K562 (cell line): ENCODE measurements at regions not wholly inside any gene's neighbourhood (a gene's known extent, or its start where the extent isn't known, plus 50 kb on each side); places are given as distances from the start of the nearest gene placed in this dataset.

Experiments
- ATAC-seq: fragments of 200-7000 bp; cut with Tn5 transposase; 3 replicates; pipeline ENCODE4 v1.9.1; 2020; ENCODE audit warnings: moderate library complexity
- BruUV-seq: library from RNA; stranded (reverse); fragments of 400-500 nt; replicated peaks from 2 replicates; lab custom pipeline; 2021; lab: Mats Ljungman, UMichigan
- CTCF ChIA-PET: fragments of 300-600 bp; formaldehyde crosslinking; extraction: SDS; loops from one replicate; lab custom pipeline; 2021; ENCODE audit warnings: low intra/inter-chr PET ratio; lab: Yijun Ruan, JAX
- POLR2A ChIA-PET: fragments of 300-600, 350-650 bp; sonication (Branson Sonifier 250); formaldehyde crosslinking; extraction: SDS; loops from one replicate; lab custom pipeline; 2021; ENCODE audit warnings: antibody characterized with exemption, inconsistent platforms; lab: Yijun Ruan, JAX
- DNase-seq, 4 experiments: peaks; one replicate each; pipeline versions ENCODE4 v3.0.0 to v3.0.0-alpha.2; 2011 to 2018; ENCODE audit warnings: low spot score in 3 of 4, mixed read lengths in 3 of 4; ENCODE audit errors: extremely low read depth in 1 of 4
- FAIRE-seq: peaks from 2 replicates; lab custom pipeline; 2011; peaks lifted over from hg19 to GRCh38; lab: Jason Lieb, UNC
- H2AFZ ChIP-seq: 2 replicates; pipeline ENCODE4 v1.6.0; 2011; ENCODE audit warnings: low read depth, low read length, control low read depth, inconsistent platforms
- H3K27ac ChIP-seq: fragments of 200-600 bp; 3 replicates; pipeline ENCODE4 v1.8.0; 2011; ENCODE audit warnings: low read depth, mild to moderate bottlenecking, control low read depth, inconsistent platforms, low read length, moderate library complexity, mixed read lengths; ENCODE audit errors: extremely low read depth
- H3K27me3 ChIP-seq, 2 experiments: fragments of 300-600 bp in 1 of 2; 2 replicates in 1 of 2; 3 replicates in 1 of 2; pipeline versions ENCODE4 v1.6.0 to v1.8.0; 2011; ENCODE audit warnings: inconsistent platforms in 2 of 2, low read length in 2 of 2, mild to moderate bottlenecking in 1 of 2, mixed read lengths in 1 of 2, moderate library complexity in 1 of 2; ENCODE audit not compliant: control insufficient read depth in 2 of 2, insufficient read depth in 2 of 2
- H3K36me3 ChIP-seq: fragments of 300-600 bp; 3 replicates; pipeline ENCODE4 v1.8.0; 2011; ENCODE audit warnings: mild to moderate bottlenecking, low read length, inconsistent platforms; ENCODE audit not compliant: control insufficient read depth, insufficient read depth
- H3K4me1 ChIP-seq, 2 experiments: fragments of 200-600 bp in 1 of 2; replicated peaks in 1 of 2; 2 replicates in 1 of 2; 3 replicates in 1 of 2; pipeline versions ENCODE4 v1.5.1 to v1.8.0; 2011; ENCODE audit warnings: inconsistent platforms in 2 of 2, low read length in 2 of 2, mild to moderate bottlenecking in 1 of 2, mixed read lengths in 1 of 2, moderate library complexity in 1 of 2; ENCODE audit not compliant: control insufficient read depth in 2 of 2, insufficient read depth in 2 of 2
- H3K4me2 ChIP-seq: 2 replicates; pipeline ENCODE4 v1.6.1; 2011; ENCODE audit warnings: low read length, control low read depth, inconsistent platforms, mixed read lengths; ENCODE audit not compliant: insufficient read depth
- H3K4me3 ChIP-seq: fragments of 200-600 bp; sonication (generic), shearing (Covaris generic); 2 replicates; pipeline ENCODE4 v1.5.1; 2016; ENCODE audit warnings: control low read depth, inconsistent platforms
- H3K79me2 ChIP-seq: fragments of 200-600 bp; 3 replicates; pipeline ENCODE4 v1.8.0; 2011; ENCODE audit warnings: low read length, inconsistent platforms; ENCODE audit not compliant: control insufficient read depth, insufficient read depth
- H3K9ac ChIP-seq, 2 experiments: 2 replicates each; pipeline versions ENCODE4 v1.6.0 to v1.6.1; 2011; ENCODE audit warnings: low read depth in 2 of 2, low read length in 2 of 2, control low read depth in 1 of 2, inconsistent platforms in 1 of 2, mild to moderate bottlenecking in 1 of 2, mixed read lengths in 1 of 2; ENCODE audit not compliant: insufficient read depth in 1 of 2
- H3K9me1 ChIP-seq: one replicate; pipeline ENCODE4 v1.6.0; 2011; ENCODE audit warnings: inconsistent platforms, mild to moderate bottlenecking, low read length, moderate library complexity; ENCODE audit not compliant: control insufficient read depth, insufficient read depth
- H3K9me3 ChIP-seq: replicated peaks from 2 replicates; pipeline ENCODE4 v1.5.1; 2011; ENCODE audit warnings: low read depth, low read length, inconsistent platforms; ENCODE audit not compliant: control insufficient read depth, insufficient read depth
- H4K20me1 ChIP-seq: replicated peaks from 2 replicates; pipeline ENCODE4 v1.6.1; 2011; ENCODE audit warnings: low read length, inconsistent platforms, mixed read lengths; ENCODE audit not compliant: control insufficient read depth, insufficient read depth
- EP400 ChIP-seq: fragments of 450-650 bp; IDR thresholded peaks from 2 replicates; pipeline ENCODE4 v1.6.1; 2017; ENCODE audit warnings: antibody characterized with exemption, mild to moderate bottlenecking, moderate library complexity
- NFATC3 ChIP-seq: fragments of 450-650 bp; IDR thresholded peaks from 2 replicates; pipeline ENCODE4 v1.6.1; 2017; ENCODE audit warnings: mild to moderate bottlenecking
- PHB ChIP-seq: fragments of 250-450 bp; sonication (Bioruptor Pico); IDR thresholded peaks from 2 replicates; pipeline ENCODE4 v1.5.0; 2021
- SMAD4 ChIP-seq: fragments of 250-450 bp; sonication (Bioruptor Pico); conservative IDR thresholded peaks from 2 replicates; pipeline ENCODE4 v1.8.0; 2021; ENCODE audit warnings: inconsistent platforms, mild to moderate bottlenecking, moderate library complexity
- TFE3 ChIP-seq: fragments of 450-650 bp; formaldehyde crosslinking; IDR thresholded peaks from 2 replicates; pipeline ENCODE4 v1.4.0; 2020; ENCODE audit warnings: mild to moderate bottlenecking, mixed read lengths
- U2AF1 ChIP-seq: fragments of 200-400 bp; formaldehyde crosslinking; optimal IDR thresholded peaks from 2 replicates; pipeline ENCODE3; 2017; ENCODE audit warnings: mild to moderate bottlenecking, low read depth, low read length, moderate library complexity
- ZFP1 ChIP-seq: fragments of 450-650 bp; formaldehyde crosslinking; IDR thresholded peaks from 2 replicates; pipeline ENCODE4 v1.4.0; 2020; ENCODE audit warnings: mild to moderate bottlenecking, mixed read lengths
- ZNF121 ChIP-seq: sonication (generic); formaldehyde crosslinking; conservative IDR thresholded peaks from 2 replicates; pipeline ENCODE4 v1.8.0; 2022; ENCODE audit warnings: missing genetic modification reagents
- ZNF444 ChIP-seq: fragments of 250-450 bp; sonication (Bioruptor Pico); IDR thresholded peaks from 2 replicates; pipeline ENCODE4 v1.4.0; 2020; ENCODE audit warnings: mild to moderate bottlenecking, moderate library complexity
- ZNF583 ChIP-seq: fragments of 250-450 bp; sonication (Bioruptor Pico); IDR thresholded peaks from 2 replicates; pipeline ENCODE4 v1.4.0; 2020
- WGBS: fragments of 100-300 bp; shearing (Covaris generic); methylation state at CpG from one replicate; pipeline ENCODE4 v1.1.6; 2016; ENCODE audit warnings: low coverage, mixed read lengths; ENCODE audit not compliant: insufficient coverage; ENCODE audit errors: missing lambda C conversion rate; 5-methylcytosine and 5-hydroxymethylcytosine counted together
- in situ Hi-C: fragments of 300-500 bp; cut with MboI; formaldehyde crosslinking; loops from 4 replicates; pipeline ENCODE4 v1.15.0; 2018; ENCODE audit warnings: inconsistent platforms, mixed read lengths
- intact Hi-C: fragments of 100-400 bp; cut with micrococcal nuclease; formaldehyde crosslinking; loops from 2 replicates; pipeline ENCODE4 v1.14.2; 2022

DNA sequence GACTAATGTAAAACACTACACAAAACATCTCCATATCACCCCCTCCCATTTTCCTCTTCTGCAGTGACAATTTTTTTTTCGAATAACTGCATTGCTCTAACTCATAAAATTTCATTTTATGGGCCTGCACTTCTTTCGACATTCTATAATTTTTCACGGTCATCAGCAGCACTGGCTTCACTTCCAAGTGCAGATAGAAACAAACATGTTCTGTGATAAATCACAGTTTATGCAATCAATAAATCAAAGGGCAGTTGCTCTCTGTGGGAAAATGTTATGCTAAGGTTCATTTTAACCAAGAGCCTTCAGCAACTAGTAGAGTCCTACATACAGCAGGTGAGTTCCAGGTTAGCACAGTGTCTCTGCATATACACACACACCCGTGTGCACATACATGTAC is 100.1 kb downstream of the GPAM start:
- 0% methylated on average over 2 of the region's 4 CpGs for WGBS
- no peaks in the 10 kb centered on the region for H3K9me1 ChIP-seq
- ATAC-seq, result no peak
- no peak for DNase-seq
- H3K79me2 ChIP-seq, result no peaks in the 10 kb centered on the region
- TF ChIP-seq ZFP1 (no peak), ZNF583 (CRISPR knock-in tag) (no peak)
- no peak overlapping the region for H3K27ac ChIP-seq
- no peaks in the 10 kb centered on the region; a peak in 1 of 5 replicates for H3K27me3 ChIP-seq
- no peaks in the 10 kb centered on the region for H3K4me1 ChIP-seq
- no peak overlapping the region for H2AFZ ChIP-seq
- in situ Hi-C loops (no loop called here), intact Hi-C loops (no loop called here)
- no peaks in the 10 kb centered on the region for H3K9me3 ChIP-seq
- no peak overlapping the region for H3K9ac ChIP-seq
- FAIRE-seq, result no peak
- no peaks in the 10 kb centered on the region for H4K20me1 ChIP-seq
- no peak overlapping the region for H3K4me3 ChIP-seq
- ChIA-PET POLR2A (no interaction called here), CTCF (no interaction called here)
- no peaks in the 10 kb centered on the region for H3K36me3 ChIP-seq
- BruUV-seq, result no TSS peak
- H3K4me2 ChIP-seq, result no peak overlapping the region

DNA sequence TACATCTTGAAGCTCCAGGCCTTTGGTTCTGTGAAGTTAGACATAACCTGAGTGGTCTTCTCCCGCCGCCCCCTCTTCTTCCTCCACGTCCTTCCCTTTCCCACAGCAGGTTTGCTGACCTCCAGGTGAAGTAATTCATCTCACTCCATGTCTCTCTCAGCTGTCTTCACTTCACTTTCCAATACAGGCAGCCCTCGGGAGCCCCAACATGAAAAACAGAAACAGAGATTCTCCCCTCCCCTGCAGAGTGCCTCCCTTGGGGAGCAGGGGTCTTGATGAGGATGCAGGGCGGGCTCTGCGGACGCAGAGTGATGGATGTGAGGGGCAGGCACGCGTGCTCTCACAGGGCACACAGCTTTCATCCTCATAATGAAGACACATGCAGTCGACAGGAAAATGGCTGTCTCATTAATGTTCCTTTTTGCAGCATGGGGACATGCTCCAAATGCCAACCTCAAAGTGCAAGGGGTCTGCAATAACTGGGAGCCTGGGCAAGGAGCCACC is 95.6 kb downstream of the GPAM start:
- TF ChIP-seq EP400, result no peak
- TF ChIP-seq PHB (CRISPR knock-in tag), result no peak
- TF ChIP-seq NFATC3, result no peak
- TF ChIP-seq SMAD4, result no peak
- TF ChIP-seq ZNF444, result no peak
- no peak for TF ChIP-seq ZNF121 (CRISPR knock-in tag)
- TF ChIP-seq TFE3 (CRISPR knock-in tag), result no peak
- no peak for TF ChIP-seq U2AF1
- Histone ChIP-seq H3K9me1 (no peaks in the 10 kb centered on the region), H3K9me3 (no peaks in the 10 kb centered on the region), H3K4me1 (no peaks in the 10 kb centered on the region), H3K27me3 (no peaks in the 10 kb centered on the region; a peak in 1 of 5 replicates), H4K20me1 (no peaks in the 10 kb centered on the region), H3K4me2 (no peak overlapping the region), H3K79me2 (no peaks in the 10 kb centered on the region), H3K36me3 (no peaks in the 10 kb centered on the region), H2AFZ (no peak overlapping the region), H3K27ac (no peak overlapping the region), H3K9ac (no peak overlapping the region), H3K4me3 (no peak overlapping the region)
- ChIA-PET CTCF (no interaction called here), POLR2A (interaction anchor here (0.8 kb wide), 1 partner anchor 1549 kb away, joined by 3 read pairs; no protein-coding TSS in a partner anchor)
- no peak for FAIRE-seq
- no peak for DNase-seq
- BruUV-seq, result no TSS peak
- ATAC-seq, result no peak
- WGBS, result 0% methylated on average over 7 of the region's 10 CpGs
- intact Hi-C loops (no loop called here), in situ Hi-C loops (no loop called here)
